Keratinocyte (primary cell): ENCODE measurements at regions not wholly inside any gene's neighbourhood (a gene's known extent, or its start where the extent isn't known, plus 50 kb on each side); places are given as distances from the start of the nearest gene placed in this dataset.

ENCODE experiments used
- DNase-seq: peaks from one replicate; pipeline ENCODE4 v3.0.0-alpha.2; 2011; ENCODE audit warnings: low read depth, missing footprints, low spot score
- FAIRE-seq: peaks from 2 replicates; lab custom pipeline; 2011; peaks lifted over from hg19 to GRCh38; lab: Jason Lieb, UNC
- H2AFZ ChIP-seq: 2 replicates; pipeline ENCODE4 v1.6.0; 2012; ENCODE audit warnings: low read length, control low read depth, inconsistent platforms; ENCODE audit not compliant: control insufficient read depth
- H3K27ac ChIP-seq: 2 replicates; pipeline ENCODE4 v1.5.1; 2011; ENCODE audit warnings: low read length; ENCODE audit not compliant: control insufficient read depth, insufficient read depth
- H3K27me3 ChIP-seq: 3 replicates; pipeline ENCODE4 v1.6.0; 2011; ENCODE audit warnings: low read length; ENCODE audit not compliant: control insufficient read depth, insufficient read depth; ENCODE audit errors: extremely low read depth
- H3K36me3 ChIP-seq, 2 experiments: 2 replicates in 1 of 2; 3 replicates in 1 of 2; pipeline ENCODE4 v1.5.1; 2011; ENCODE audit warnings: low read length in 2 of 2, mild to moderate bottlenecking in 1 of 2; ENCODE audit not compliant: control insufficient read depth in 2 of 2, insufficient read depth in 2 of 2; ENCODE audit errors: extremely low read depth in 1 of 2
- H3K4me1 ChIP-seq: 3 replicates; pipeline ENCODE4 v1.5.1; 2011; ENCODE audit warnings: low read length; ENCODE audit not compliant: control insufficient read depth, insufficient read depth; ENCODE audit errors: extremely low read depth
- H3K4me2 ChIP-seq: 3 replicates; pipeline ENCODE4 v1.6.0; 2011; ENCODE audit warnings: low read depth, low read length; ENCODE audit not compliant: control insufficient read depth, insufficient read depth; ENCODE audit errors: extremely low read depth
- H3K4me3 ChIP-seq, 3 experiments: fragments of 200-600 bp in 1 of 3; sonication (generic) in 1 of 3; 2 replicates in 2 of 3; 3 replicates in 1 of 3; pipeline ENCODE4 v1.5.1; 2011 to 2016; ENCODE audit warnings: low read length in 3 of 3, mild to moderate bottlenecking in 3 of 3, control low read depth in 2 of 3, inconsistent platforms in 1 of 3, low read depth in 1 of 3, mixed read lengths in 1 of 3, mixed run types in 1 of 3, moderate library complexity in 1 of 3; ENCODE audit not compliant: control insufficient read depth in 2 of 3, insufficient read depth in 2 of 3; ENCODE audit errors: extremely low read depth in 1 of 3
- H3K79me2 ChIP-seq: 2 replicates; pipeline ENCODE4 v1.6.0; 2012; ENCODE audit warnings: low read length; ENCODE audit not compliant: control insufficient read depth, insufficient read depth
- H3K9ac ChIP-seq: 3 replicates; pipeline ENCODE4 v1.6.0; 2011; ENCODE audit warnings: low read length; ENCODE audit not compliant: control insufficient read depth, insufficient read depth; ENCODE audit errors: extremely low read depth
- H3K9me1 ChIP-seq: 3 replicates; pipeline ENCODE4 v1.6.0; 2011; ENCODE audit warnings: low read length; ENCODE audit not compliant: control insufficient read depth, insufficient read depth; ENCODE audit errors: extremely low read depth
- H3K9me3 ChIP-seq: 2 replicates; pipeline ENCODE4 v1.5.1; 2012; ENCODE audit warnings: low read depth, low read length; ENCODE audit not compliant: control insufficient read depth
- H4K20me1 ChIP-seq: 3 replicates; pipeline ENCODE4 v1.6.0; 2011; ENCODE audit warnings: low read length; ENCODE audit not compliant: control insufficient read depth, insufficient read depth; ENCODE audit errors: extremely low read depth
- EZH2 ChIP-seq: IDR thresholded peaks from one replicate; pipeline ENCODE4 v1.6.1; 2012; ENCODE audit warnings: inconsistent platforms, mild to moderate bottlenecking, low read length, moderate library complexity
- dilution Hi-C: fragments of 300-500 bp; cut with MboI; formaldehyde crosslinking; loops from one replicate; pipeline ENCODE4 v1.7.0; 2020; ENCODE audit warnings: low sequenced_read_pairs; ENCODE audit not compliant: extremely low pct_ligation_motif_present
- TF ChIP-seq, protein P1 (sequence below), 3 experiments: IDR thresholded peaks in 1 of 3; conservative IDR thresholded peaks in 1 of 3; optimal IDR thresholded peaks in 1 of 3; 2 replicates in 2 of 3; 3 replicates in 1 of 3; pipeline versions ENCODE3 to v1.5.1; 2011; ENCODE audit warnings: low read length in 3 of 3, mild to moderate bottlenecking in 3 of 3, moderate library complexity in 2 of 3, control low read depth in 1 of 3, inconsistent platforms in 1 of 3; ENCODE audit not compliant: insufficient read depth in 2 of 3; ENCODE audit errors: extremely low read depth in 1 of 3

DNA sequence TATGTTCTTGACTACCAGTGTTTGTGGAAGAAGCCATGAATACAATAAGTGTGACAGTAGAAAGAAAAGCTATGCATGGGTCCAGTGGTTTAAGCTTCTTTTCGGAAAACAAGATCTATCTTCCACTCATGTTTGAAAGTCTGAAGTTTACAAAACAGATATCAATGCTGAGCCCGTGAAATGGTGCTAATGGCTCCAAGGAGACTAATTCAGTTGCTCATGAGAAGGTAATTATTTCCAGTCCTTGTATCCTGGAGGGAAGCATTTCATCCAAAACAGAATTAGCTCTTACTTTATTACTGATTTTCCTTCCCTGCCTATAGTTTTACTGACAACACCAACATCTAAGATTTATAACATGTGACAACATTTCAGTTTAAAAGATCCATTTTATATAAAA, 1364.9 kb downstream of the PCDH9 start:
- no peak for TF ChIP-seq EZH2
- TF ChIP-seq, protein P1, sequence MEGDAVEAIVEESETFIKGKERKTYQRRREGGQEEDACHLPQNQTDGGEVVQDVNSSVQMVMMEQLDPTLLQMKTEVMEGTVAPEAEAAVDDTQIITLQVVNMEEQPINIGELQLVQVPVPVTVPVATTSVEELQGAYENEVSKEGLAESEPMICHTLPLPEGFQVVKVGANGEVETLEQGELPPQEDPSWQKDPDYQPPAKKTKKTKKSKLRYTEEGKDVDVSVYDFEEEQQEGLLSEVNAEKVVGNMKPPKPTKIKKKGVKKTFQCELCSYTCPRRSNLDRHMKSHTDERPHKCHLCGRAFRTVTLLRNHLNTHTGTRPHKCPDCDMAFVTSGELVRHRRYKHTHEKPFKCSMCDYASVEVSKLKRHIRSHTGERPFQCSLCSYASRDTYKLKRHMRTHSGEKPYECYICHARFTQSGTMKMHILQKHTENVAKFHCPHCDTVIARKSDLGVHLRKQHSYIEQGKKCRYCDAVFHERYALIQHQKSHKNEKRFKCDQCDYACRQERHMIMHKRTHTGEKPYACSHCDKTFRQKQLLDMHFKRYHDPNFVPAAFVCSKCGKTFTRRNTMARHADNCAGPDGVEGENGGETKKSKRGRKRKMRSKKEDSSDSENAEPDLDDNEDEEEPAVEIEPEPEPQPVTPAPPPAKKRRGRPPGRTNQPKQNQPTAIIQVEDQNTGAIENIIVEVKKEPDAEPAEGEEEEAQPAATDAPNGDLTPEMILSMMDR (optimal IDR thresholded peaks at IDR 0.05 in 1 of 3, IDR thresholded peaks at IDR 0.05 in 1 of 3, conservative IDR thresholded peaks at IDR 0.05 in 1 of 3; ENCODE audit: extremely low read depth in 1 of 3, insufficient read depth in 2 of 3, low read length in 3 of 3): no peak
- Histone ChIP-seq H3K27me3 (no peaks in the 10 kb centered on the region), H3K4me1 (no peaks in the 10 kb centered on the region), H3K4me3 (no peak overlapping the region), H3K79me2 (no peaks in the 10 kb centered on the region), H2AFZ (no peak overlapping the region), H4K20me1 (no peaks in the 10 kb centered on the region), H3K9me1 (no peaks in the 10 kb centered on the region), H3K4me2 (no peak overlapping the region), H3K36me3 (no peaks in the 10 kb centered on the region), H3K9ac (no peak overlapping the region), H3K9me3 (no peaks in the 10 kb centered on the region), H3K27ac (no peak overlapping the region)
- DNase-seq (no peak), FAIRE-seq (no peak)
- dilution Hi-C loops: no loop called here

DNA sequence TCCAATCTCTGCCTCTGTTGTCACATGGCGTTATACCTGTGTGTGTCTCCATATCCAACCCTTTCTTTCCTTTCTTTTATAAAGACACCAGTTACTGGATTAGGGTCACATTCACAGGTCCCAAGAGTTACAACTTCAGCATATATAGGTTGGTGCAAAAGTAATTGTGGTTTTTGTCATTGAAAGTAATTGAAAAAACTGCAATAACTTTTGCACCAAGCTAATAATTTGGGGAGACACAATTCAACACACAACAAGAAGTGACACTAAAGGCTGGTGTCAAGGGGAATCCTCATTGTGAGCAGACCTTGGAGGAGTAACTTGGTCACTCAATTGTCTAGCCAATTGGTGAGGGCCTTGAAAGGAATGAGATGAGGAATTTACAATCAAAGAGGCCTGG, 1366.1 kb downstream of the PCDH9 start:
- Histone ChIP-seq H3K27ac (no peak overlapping the region), H3K9ac (no peak overlapping the region), H3K4me3 (no peak overlapping the region), H3K4me1 (no peaks in the 10 kb centered on the region), H3K36me3 (no peaks in the 10 kb centered on the region), H3K27me3 (no peaks in the 10 kb centered on the region), H3K79me2 (no peaks in the 10 kb centered on the region), H3K9me1 (no peaks in the 10 kb centered on the region), H2AFZ (no peak overlapping the region), H3K4me2 (no peak overlapping the region), H4K20me1 (no peaks in the 10 kb centered on the region), H3K9me3 (no peaks in the 10 kb centered on the region)
- dilution Hi-C loops: no loop called here
- FAIRE-seq (no peak), DNase-seq (no peak)
- TF ChIP-seq EZH2: no peak
- TF ChIP-seq, protein P1 (optimal IDR thresholded peaks at IDR 0.05 in 1 of 3, IDR thresholded peaks at IDR 0.05 in 1 of 3, conservative IDR thresholded peaks at IDR 0.05 in 1 of 3; ENCODE audit: extremely low read depth in 1 of 3, insufficient read depth in 2 of 3, low read length in 3 of 3): no peak
